SKM-1 (cell line): ENCODE measurements at regions not wholly inside any gene's neighbourhood (a gene's known extent, or its start where the extent isn't known, plus 50 kb on each side); places are given as distances from the start of the nearest gene placed in this dataset.

ENCODE experiments used
- DNase-seq: peaks from one replicate; lab custom pipeline; 2025; ENCODE audit not compliant: unreplicated experiment; lab: John Stamatoyannopoulos, UW

GRCh38 chr2:45074713-45075112 is 65.5 kb upstream of the SIX2 start:
- no peak for DNase-seq

GRCh38 chr2:45072862-45073237 is 63.6 kb upstream of the SIX2 start:
- DNase-seq, result no peak

- DNase-seq, result no peak
Measured at GRCh38 chr2:45072064-45072861, 63.0 kb upstream of the SIX2 start.

- DNase-seq, result no peak
Measured at GRCh38 chr2:45070113-45070652, 60.9 kb upstream of the SIX2 start.

- no peak for DNase-seq
Measured at GRCh38 chr2:45069684-45070083, 60.4 kb upstream of the SIX2 start.

- no peak for DNase-seq
Measured at GRCh38 chr2:45068571-45069140, 59.4 kb upstream of the SIX2 start.

- no peak for DNase-seq
Measured at GRCh38 chr2:45067859-45068570, 58.8 kb upstream of the SIX2 start.
